Right atrium auricular region (tissue), 2 donors: ENCODE measurements at regions not wholly inside any gene's neighbourhood (a gene's known extent, or its start where the extent isn't known, plus 50 kb on each side); places are given as distances from the start of the nearest gene placed in this dataset.

Experiments
- DNase-seq: peaks from one replicate; pipeline ENCODE4 v3.0.0-alpha.2; 2019; ENCODE audit warnings: low spot score
- H3K27ac ChIP-seq, 2 donors: fragments of 200-600 bp; sonication (generic); 1 replicate in 1 of 2; 2 replicates in 1 of 2; pipeline ENCODE4 v1.5.1; 2016 to 2019
- H3K27me3 ChIP-seq, 2 donors: fragments of 200-600 bp; sonication (generic); one replicate each; pipeline versions ENCODE4 v1.5.1 to v1.6.0; 2017 to 2019
- H3K36me3 ChIP-seq: fragments of 200-600 bp; sonication (generic); one replicate; pipeline ENCODE4 v1.5.1; 2016
- H3K4me1 ChIP-seq, 2 donors: fragments of 200-600 bp; sonication (generic); one replicate each; pipeline versions ENCODE4 v1.5.1 to v1.6.0; 2017 to 2019
- H3K4me3 ChIP-seq, 2 donors: fragments of 200-600 bp; sonication (generic); 1 replicate in 1 of 2; 2 replicates in 1 of 2; pipeline ENCODE4 v1.5.1; 2017 to 2019; ENCODE audit warnings: mild to moderate bottlenecking in 1 of 2, moderate library complexity in 1 of 2
- H3K9me3 ChIP-seq, 2 donors: fragments of 200-600 bp; sonication (generic); one replicate each; pipeline ENCODE4 v1.5.1; 2019
- CTCF ChIP-seq, 2 donors: fragments of 200-600 bp; sonication (generic); IDR thresholded peaks; one replicate each; pipeline ENCODE4 v1.5.1; 2019; ENCODE audit warnings: antibody characterized with exemption in 2 of 2

- TF ChIP-seq CTCF (IDR thresholded peaks at IDR 0.05): no peak
- Histone ChIP-seq H3K4me1 (no peaks in the 10 kb centered on the region), H3K27ac (no peak overlapping the region), H3K4me3 (no peak overlapping the region), H3K36me3 (no peaks in the 10 kb centered on the region), H3K27me3 (no peaks in the 10 kb centered on the region), H3K9me3 (peaks cover 0 to 5% of the 10 kb centered on the region in 2 donors)
- DNase-seq: no peak
Measured at GRCh38 chr14:41034969-41035368, 571.7 kb upstream of the LRFN5 start.

GRCh38 chr14:41022932-41023331 is 583.7 kb upstream of the LRFN5 start:
- TF ChIP-seq CTCF (IDR thresholded peaks at IDR 0.05): no peak
- peaks cover 3 to 4% of the 10 kb centered on the region in 2 donors for H3K9me3 ChIP-seq
- no peak overlapping the region for H3K4me3 ChIP-seq
- no peak for DNase-seq
- H3K27ac ChIP-seq: no peak overlapping the region
- no peaks in the 10 kb centered on the region for H3K36me3 ChIP-seq
- no peaks in the 10 kb centered on the region for H3K4me1 ChIP-seq
- no peaks in the 10 kb centered on the region for H3K27me3 ChIP-seq

GRCh38 chr14:41016213-41016612 is 590.5 kb upstream of the LRFN5 start:
- H3K4me1 ChIP-seq: no peaks in the 10 kb centered on the region
- no peak for DNase-seq
- H3K27ac ChIP-seq: no peak overlapping the region
- no peak for TF ChIP-seq CTCF (IDR thresholded peaks at IDR 0.05)
- H3K36me3 ChIP-seq: no peaks in the 10 kb centered on the region
- H3K4me3 ChIP-seq: no peak overlapping the region
- H3K9me3 ChIP-seq: peaks cover 0 to 4% of the 10 kb centered on the region in 2 donors
- no peaks in the 10 kb centered on the region for H3K27me3 ChIP-seq

GRCh38 chr14:41000350-41000749 is 606.3 kb upstream of the LRFN5 start:
- no peak overlapping the region for H3K27ac ChIP-seq
- H3K36me3 ChIP-seq: no peaks in the 10 kb centered on the region
- no peaks in the 10 kb centered on the region for H3K9me3 ChIP-seq
- no peak overlapping the region for H3K4me3 ChIP-seq
- H3K4me1 ChIP-seq: no peaks in the 10 kb centered on the region
- H3K27me3 ChIP-seq: no peaks in the 10 kb centered on the region
- no peak for TF ChIP-seq CTCF (IDR thresholded peaks at IDR 0.05)
- no peak for DNase-seq

- TF ChIP-seq CTCF (IDR thresholded peaks at IDR 0.05): no peak
- DNase-seq: no peak
Measured at GRCh38 chr14:40989260-40989659, 617.4 kb upstream of the LRFN5 start.

GRCh38 chr14:40987481-40987880 is 619.2 kb upstream of the LRFN5 start:
- peaks cover 0 to 13% of the 10 kb centered on the region in 2 donors for H3K9me3 ChIP-seq
- no peak for DNase-seq

More at GRCh38 chr14:40989260-40989659, 617.4 kb upstream of the LRFN5 start:
- Histone ChIP-seq H3K27ac (no peak overlapping the region), H3K27me3 (no peaks in the 10 kb centered on the region), H3K4me1 (no peaks in the 10 kb centered on the region), H3K9me3 (peaks cover 0 to 13% of the 10 kb centered on the region in 2 donors), H3K36me3 (no peaks in the 10 kb centered on the region), H3K4me3 (no peak overlapping the region)

More at GRCh38 chr14:40987481-40987880, 619.2 kb upstream of the LRFN5 start:
- Histone ChIP-seq H3K4me3 (no peak overlapping the region), H3K36me3 (no peaks in the 10 kb centered on the region), H3K4me1 (no peaks in the 10 kb centered on the region), H3K27ac (no peak overlapping the region), H3K27me3 (no peaks in the 10 kb centered on the region)
- TF ChIP-seq CTCF (IDR thresholded peaks at IDR 0.05): no peak
